HUDEP-2 (cell line): ENCODE measurements at regions not wholly inside any gene's neighbourhood (a gene's known extent, or its start where the extent isn't known, plus 50 kb on each side); places are given as distances from the start of the nearest gene placed in this dataset.
A peak's percentile ranks its signal among the peaks of the same experiment; 100 is the strongest.

Source experiments
- DNase-seq, 76 experiments: peaks; one replicate each; lab custom pipeline; 2025; ENCODE audit not compliant: unreplicated experiment in 76 of 76; lab: John Stamatoyannopoulos, UW

DNA sequence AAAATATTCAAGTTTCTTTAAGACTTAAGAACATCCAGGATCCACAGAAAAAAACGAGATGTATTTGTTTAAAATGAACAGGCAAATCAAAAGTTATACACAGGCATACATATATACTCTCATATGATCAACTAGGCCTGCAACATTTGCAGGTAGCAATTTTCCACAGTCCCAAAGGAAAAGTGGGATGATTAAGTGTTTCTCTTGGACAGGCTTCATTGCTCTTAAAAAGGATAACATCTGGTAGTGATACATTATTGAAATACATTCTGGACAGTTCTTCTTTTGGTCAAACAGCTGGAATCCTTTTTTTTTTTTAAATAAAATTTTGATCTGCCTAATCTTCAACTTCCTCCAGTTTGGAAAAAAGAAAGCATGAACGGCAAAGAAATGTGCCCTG is 114.8 kb upstream of the TDRD3 start:
- DNase-seq: no peak

DNA sequence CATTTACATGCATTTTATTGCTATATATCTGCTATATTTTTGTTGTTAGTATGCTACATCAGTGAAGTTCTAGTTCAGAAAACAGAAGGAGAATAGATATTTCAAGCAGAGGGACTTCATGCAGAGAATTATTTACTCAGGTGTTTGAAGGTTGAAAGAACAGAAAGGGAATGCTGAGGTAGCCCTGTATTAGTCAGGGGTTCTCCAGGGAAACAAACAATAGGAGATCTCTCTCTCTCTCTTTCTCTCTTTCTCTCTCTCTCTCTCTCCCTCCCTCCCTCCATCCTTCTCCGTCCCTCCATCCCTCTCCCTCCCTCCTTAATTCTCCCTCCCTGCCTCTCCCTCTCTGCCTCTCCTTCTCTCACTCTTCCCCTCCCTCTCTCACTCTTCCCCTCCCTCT is 114.3 kb upstream of the TDRD3 start:
- no peak for DNase-seq

DNA sequence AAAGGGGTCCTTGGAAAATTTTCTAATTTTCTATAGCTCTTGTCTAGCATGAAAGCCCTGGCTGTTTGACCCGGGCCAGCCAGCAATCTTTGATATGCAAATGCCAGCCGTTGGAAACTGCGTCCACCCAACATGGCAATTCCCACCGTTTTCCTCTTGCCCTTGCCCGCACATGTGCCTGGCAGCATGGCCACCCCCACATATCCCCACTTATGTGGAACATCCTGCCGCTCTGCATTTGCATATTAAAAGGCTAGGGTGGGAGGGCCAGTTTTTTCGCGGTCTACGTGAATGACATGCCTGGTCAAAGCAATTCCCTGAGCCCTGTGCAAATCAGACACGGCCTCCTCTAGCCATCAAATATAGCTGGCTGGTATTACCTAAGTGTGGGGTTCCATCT is 110.3 kb upstream of the TDRD3 start:
- DNase-seq: no peak

DNA sequence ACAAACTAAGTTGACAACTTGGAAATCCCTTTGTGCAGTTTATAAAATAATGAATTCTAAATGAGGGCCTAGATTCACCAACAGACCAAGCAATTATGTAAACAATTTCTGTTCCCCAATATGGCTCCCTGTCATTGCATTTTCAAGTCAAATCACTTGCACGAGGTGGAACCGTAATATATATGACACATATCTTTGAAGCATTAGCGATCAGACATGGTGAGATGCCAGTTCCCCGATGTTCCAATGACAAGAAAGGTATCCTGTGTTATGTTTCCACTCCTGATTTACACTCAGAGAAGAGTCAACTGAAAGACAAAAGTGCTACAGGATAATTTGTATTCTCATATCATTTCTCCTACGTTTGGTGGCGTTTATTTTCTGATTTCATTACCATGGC is 108.5 kb upstream of the TDRD3 start:
- no peak for DNase-seq

DNA sequence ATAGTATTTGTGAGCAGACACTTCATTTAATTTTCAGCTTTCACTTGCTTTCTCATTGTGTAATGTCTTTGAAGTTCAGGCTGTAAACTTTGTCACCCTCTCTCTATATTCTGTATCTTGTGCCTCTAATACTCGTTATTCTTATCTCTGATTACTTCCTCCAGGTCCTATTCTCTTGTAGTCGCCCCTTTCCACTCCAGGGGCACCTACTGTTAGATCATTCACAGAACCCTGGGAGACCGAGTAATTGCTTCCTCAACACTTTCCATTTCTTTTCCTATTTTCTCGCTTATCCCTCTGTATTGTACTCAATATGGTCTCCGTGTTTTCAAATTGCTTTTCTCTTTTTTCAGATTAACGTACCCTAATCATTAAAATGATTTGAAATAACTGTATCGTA is 93.9 kb upstream of the TDRD3 start:
- no peak for DNase-seq

DNA sequence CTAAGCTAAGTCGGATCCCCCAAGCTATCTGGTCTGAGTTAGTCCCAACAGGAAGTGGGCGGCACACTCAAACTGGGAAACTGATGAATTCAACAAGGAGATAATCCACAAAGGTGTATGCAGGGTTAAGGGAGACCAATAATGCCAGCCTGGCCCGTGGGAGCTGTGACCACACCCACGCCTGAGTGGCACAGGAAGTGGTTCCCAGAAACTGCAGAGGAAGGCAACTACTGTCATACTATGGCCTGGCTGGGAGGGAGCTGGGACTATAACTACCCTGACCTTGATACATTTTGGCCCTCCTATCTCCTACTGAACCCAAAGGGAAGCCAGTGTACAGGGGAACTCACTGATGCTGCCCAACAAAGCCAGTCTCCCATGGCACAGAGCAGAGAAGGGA is 85.5 kb upstream of the TDRD3 start:
- DNase-seq: peak in 1 of 76 experiments; percentile 0

DNA sequence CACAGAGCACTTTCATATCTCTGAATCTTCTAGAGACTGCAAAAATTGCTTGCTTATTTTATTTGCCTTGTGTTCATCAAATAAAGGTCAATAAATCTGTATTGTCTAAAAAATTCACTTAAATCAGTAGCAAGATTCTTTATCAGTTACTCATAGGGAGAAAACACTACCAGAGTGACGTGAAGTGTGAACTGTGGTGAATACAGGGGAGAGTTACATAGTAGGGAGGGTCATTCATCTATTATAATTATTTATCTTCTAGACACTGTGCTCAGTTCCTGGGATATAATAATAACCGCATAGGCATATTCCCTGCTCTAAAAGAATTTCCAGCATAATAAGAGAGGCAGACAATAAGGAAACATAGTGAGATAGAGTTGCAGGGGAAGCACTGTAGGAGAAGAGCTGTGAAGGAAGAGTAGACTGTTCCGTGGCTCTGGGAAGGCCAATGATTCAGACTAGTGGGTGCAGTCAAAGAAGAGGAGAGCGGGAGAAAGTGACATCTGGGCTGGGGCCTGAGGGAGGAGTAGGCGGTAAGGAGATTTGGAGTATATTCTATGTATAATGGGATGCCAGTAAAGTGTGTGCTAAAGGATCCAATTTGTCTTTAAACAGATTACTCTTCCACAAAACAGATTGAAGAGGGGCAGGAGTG is 84.0 kb upstream of the TDRD3 start:
- DNase-seq: peak in 1 of 76 experiments; percentile 2

DNA sequence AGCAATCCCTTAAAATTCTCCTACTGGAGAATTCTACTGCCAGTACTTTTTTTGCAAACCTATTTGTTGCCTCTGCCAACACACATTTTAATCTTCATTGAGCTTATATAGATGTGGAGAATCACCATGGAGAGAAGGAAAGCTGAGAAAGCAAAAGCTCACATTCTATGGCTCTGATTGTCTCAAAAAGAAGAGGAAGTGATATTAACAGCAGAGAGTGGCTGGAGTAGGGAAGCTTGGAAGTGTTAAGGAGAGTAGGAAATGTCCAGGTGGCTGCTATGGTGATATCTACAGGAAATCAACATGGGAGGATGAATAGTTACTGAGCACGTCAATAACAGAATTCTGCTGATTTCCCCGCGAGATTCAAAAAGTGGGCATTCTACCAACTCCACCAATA is 78.8 kb upstream of the TDRD3 start:
- DNase-seq: no peak

DNA sequence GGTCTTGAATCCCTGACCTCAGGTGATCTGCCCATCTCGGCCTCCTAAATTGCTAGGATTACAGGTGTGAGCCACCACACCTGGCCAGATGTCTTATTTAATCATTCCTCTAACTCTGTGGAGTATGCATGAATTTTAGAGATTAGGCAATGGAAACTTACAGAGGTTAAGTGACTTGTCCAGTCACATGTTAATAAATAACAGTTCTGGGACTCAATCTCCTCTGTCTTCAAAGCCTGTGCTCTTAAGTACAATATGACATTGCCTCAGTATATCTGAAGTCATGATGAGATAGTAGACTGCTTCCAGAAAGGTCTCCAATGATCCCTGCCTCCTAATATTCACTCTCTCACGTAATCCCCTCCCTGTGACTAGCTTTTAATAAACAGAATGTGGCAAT is 72.9 kb upstream of the TDRD3 start:
- DNase-seq: no peak

DNA sequence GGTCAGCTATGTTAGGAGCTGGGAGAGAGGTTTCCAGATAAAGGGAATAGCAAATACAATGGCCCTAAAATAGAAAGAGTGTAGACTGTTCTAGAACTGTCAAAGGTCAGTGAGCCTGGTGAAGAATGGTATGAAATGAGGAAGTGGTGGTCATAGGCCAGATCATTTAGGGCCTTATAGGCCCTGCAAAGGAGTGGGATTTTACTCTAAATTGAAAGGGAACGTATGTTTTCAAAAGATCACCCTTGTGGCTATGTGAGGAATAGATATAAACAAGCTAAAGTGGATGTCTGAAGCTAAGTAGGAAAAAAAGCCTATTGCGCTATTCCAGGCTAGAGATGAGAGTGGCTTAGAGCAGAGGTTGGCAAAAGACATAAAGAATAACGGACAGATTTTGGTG is 70.7 kb upstream of the TDRD3 start:
- DNase-seq: no peak

DNA sequence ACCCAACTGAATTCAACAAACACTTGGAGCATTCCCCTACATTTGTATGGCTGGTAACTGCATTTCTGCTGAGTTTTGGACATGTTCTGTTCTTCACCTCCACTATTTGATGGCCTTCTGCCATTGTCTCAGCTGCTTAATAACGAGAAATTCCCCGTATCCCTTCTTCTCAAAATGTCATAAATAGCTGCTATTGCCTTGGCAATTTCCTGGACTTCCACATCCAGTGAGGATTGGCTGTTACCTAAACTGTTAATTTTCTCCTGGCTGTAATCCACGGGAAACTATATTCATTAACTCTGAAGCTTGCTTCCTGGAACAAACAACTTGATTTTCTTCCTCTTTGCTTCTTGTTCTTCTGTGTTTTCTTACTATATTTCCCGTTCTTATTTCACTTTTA is 69.5 kb upstream of the TDRD3 start:
- DNase-seq: no peak

DNA sequence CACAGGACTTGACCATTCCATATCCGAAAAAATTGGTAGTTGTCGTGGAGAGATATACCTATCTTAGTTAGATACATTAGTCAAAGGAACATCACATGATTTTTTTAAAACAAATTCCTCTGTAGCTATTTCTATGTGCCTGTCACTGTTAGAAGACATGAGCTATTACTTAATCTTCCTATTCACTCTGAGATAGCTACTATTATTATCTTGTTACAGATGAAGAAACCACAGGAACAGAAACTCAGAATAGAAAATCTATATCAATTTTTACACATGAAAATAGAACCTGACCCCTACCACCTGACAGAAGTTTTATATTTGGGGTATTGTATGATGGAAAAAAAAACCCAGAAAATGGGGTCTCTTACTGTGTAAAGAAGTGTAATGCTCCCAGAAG is 68.9 kb upstream of the TDRD3 start:
- DNase-seq: no peak

DNA sequence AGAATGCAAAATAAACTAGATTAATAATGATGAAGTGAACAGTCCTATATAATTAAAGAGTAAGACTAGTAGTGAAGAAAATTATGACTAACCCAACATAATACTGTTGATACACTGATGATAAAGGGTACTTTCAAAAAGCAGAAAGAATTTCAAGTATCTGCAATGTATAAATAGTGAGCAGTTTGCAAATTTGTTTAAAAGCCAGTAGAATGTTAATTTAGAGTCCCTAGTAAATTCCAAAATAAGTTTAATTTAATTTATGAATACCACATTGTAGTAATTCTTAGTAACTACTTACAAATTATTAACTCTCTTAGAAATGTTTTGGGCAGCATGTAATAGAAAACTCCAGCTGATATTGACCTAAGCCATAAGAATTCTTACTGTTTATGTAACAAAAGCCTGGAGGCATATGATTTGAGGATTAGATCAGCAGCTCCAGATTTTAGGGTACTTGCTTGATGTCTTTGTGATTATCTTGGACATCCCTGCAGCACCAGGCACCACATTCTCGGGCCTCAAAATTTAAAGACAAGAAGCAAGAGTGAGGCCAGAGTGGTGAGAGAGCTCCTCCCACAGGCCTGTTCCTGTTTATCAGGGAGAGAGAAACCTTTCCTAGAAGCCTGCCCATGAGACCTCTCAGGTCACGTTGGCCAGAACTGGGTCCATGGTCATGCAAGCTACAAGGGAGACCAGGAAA is 67.6 kb upstream of the TDRD3 start:
- DNase-seq: peak in 59 of 76 experiments; percentile 0 to 63 (median 26)

DNA sequence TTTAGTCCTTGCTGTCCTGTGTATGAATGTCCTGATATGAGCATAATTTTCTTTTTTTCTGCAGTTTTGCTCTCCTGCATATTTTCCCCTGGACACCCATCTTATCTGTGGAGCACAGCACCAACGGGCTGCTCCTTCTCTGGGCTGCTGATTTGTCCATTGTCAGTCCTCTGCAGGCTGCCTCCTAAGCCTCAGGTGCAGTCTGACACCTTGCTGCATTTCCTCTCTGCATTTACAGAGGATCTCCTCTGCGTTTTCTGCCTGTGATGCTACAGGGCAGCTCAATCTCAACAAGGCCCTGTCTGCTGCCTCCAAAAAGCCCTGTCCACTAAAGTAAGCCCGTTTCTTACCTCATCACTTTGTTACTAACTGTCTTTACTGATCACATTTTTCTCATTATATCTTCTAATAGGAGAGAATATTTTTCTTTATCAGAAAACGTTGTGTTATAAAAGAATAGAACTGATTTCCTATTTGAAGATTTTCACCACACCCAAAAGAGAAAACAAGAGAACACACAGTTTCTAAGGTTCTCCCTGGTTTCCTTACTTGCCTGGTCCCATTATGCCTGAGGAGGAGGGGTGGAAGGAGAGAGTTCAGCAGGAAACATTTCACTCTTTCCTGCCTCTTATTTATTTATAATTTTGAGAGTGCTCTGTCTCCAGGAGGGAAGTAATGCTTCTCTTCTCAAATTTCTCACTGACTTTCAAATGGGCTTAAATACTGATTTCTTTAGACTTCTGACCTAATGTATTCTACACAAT is 65.6 kb upstream of the TDRD3 start:
- DNase-seq: no peak

DNA sequence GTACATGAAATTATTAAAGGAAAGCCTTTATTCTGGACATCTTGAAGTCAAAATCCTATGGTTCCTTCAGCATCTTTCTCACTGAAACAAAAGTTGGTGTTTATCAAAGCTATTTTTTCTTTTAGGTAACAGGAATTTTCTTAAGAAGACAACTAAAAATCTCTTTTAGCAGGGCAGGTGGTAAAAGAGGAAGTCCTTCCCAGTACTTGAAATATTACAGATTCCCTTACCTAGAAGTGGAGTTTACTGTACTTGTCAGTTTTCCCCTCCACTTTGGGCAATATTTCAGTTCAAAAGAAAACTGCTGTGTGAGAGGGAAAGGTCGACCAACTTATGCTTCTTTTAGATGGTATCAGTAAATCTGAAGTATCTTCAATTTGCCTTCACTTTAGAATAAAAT is 64.3 kb upstream of the TDRD3 start:
- no peak for DNase-seq

DNA sequence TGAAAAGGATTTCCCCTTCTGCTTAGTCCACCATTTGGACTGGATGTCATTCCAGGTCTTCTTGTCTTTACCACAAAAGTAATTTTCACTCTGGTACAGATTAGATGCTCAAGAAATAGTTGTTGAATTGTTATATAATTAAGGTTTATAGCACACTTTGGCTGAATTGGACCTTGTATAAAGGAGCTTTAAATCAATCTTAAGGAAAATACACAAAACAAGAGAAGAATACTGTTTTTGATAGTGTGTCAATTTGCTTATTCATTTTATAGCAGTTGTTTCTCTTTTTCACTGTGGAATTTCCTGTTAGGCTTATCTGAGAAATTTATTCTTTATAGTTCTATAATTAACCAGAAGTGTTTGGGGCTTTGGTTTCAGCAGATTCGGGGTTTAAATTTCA is 62.7 kb upstream of the TDRD3 start:
- no peak for DNase-seq

DNA sequence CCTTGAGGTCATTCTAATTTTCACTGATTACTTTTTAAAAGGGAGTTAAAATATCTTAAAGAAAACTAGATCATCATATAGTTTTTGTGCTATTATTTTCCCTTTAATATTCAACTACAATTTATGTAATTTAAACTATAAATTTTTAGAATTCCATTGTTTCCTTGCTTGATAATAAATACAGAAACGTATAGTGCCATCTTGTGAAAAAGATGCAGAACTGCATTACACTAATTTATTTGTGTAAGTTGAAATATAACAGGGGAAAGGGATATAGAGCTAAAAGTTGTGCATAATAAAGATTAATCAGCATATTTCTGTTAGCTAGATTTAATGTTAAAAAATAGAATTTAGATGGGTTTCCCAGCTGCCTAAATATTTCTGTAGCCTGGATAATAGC is 61.5 kb upstream of the TDRD3 start:
- peak in 1 of 76 experiments; percentile 17 for DNase-seq

DNA sequence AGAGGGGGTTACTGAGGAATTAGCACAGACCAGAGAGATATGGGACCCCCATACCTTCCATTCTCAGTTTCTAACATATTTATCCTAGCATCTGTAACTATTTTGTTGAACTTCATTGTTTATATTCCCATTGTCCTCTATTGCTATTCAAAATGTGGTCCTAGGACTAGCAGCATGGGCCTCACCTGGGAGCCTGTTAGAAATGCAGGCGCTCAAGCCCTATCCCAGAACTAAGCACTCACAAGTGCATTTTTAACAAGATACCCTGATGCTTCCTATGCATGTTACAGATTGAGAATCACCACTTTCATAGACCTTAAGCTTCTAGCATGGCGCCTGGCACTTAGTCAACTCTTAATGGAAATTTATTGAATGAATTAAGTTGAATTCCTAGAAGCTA is 58.3 kb upstream of the TDRD3 start:
- DNase-seq: no peak

DNA sequence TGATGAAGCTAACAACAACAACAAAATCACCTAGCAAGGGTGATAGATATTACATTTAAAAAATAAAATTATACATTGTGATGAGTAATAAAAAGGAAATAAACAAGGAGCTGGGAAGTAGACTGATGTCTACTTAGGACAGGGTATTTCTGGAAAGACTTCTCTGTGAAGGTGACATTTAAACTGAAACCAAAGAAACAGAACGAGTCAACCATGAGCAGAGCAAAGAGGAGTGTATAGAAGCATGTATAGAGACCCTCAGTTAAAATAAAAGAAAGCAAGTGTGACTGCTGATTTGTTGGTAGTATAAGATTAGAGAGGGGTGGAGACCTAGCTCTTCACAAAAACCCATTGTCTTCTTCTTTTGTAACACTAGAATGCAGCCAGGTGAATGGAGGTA is 53.0 kb upstream of the TDRD3 start:
- DNase-seq: no peak

DNA sequence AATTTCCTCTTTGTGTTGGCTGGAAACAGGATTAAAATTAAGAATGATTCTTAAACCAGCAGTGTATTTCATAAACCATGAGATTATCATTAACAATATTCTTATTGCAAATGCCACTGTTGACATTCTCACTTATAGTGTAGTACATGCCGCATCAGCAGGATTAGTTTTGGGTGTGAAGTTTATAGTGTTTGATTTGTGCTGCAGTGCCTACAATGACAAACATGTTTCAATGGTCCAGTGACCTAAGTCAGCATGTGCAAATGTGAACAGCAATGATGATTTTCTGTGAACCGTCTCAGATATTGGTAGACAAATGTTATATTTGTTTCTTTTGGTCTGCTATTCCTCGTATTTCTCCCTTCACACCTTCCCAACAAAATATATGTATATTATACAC is 49.8 kb upstream of the TDRD3 start:
- no peak for DNase-seq
